ENCODE measurements at regions not wholly inside any gene's neighbourhood (a gene's known extent, or its start where the extent isn't known, plus 50 kb on each side); places are given as distances from the start of the nearest gene placed in this dataset.
"Not testable (repeated sequence)": the region's sequence is repeated elsewhere in the genome, so short reads cannot be mapped to it uniquely, and the experiment has no call there.

DNA sequence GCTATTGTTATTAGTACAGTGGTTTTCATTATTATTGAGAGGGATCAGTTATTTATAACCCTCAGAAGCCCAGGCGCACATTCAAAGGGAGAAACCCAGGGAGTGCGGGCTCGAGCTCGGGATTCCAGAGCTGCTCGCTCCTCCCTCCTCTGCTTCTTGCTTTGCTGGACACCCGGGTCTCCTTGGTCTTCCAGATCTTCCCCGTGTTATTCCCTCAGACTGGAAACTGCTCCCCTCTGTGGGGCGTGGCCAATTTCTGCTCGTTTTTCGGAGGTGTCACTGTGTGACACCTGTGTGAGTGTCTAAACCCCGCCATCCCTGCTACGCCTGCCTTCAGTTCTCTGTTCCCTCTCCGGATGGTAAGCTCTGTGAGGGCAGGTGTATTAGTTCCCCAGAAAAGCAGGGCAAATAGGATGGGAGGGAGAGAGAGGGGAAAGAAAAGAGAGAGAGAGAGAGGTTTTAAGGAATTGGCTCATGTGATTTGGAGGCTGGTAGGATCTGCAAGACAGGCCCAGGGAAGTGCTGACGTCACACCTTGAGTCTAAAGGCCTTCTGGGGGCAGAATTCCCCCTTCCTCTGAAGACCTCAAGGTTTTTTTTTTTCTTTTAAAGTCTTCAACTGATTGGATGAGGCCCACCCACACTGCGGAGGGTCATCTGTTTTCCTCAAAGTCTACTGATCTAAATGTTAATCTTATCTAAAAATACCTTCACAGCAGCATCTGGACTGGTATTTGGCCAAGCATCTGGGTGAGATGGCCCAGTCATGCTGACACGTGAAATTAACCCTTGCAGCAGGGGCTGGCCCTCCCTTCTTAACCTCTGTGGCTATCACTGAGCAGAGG is 457.3 kb upstream of the ID2 start:
- no peak for DNase-seq

DNA sequence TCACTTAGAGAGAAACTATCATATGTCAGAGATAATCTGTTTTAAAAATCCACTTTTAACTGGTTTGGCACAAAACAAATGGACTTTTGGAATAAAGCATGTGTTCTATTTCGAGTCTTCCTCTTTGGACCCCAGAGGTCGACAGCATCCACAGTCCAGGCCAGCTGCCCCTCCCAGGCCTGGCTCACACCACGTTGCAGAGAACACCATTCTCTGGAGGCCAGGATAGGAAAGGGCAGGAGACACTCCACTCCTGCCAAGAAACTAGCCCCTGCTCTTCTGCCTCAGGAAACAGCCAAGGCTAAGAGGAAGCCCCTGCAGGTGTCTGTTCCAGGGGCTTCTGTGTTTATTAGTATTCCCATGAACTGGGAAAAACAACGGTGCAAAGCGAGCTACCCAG is 456.6 kb upstream of the ID2 start:
- no peak for DNase-seq

DNA sequence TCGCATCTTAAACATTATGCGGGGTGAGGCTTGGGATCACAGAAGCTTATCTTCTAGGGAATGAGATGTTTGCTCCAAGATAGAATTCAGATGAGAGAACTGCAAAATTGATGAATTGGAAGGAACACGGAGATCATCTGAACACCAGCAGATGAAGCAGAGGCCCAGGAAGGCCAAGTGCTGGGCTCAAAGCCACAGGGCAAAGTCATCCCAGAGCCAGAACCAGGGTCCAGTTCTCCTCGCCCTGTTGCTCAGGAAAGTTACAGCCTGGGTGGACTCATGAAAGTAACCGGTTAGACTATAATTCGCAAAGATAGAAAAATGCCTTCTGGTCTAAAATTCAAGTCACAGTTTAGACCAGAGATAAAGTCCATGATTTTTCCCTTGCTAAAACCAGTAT is 456.1 kb upstream of the ID2 start:
- DNase-seq = no peak

DNA sequence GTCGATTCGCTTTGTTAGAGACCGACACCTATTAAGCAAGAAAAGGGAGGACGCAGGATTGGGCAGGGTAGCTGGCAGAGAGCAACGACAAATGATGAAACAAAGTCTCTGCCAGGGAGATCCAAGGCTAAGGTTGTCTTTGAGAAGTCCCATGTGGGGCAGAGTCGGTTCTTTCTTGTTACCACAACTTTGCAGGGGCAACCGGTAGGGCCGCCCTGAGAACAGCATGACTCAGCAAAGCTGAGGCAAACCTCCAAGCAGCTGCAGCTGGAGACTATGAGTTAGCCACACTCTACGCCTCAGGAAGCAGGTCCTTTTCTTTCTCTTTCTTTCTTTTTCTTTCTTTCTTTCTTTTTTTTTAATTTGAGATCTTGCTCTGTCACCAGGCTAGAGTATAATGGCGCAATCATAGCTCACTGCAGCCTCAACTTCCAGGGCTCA is 452.3 kb upstream of the ID2 start:
- DNase-seq = peak; percentile 73

DNA sequence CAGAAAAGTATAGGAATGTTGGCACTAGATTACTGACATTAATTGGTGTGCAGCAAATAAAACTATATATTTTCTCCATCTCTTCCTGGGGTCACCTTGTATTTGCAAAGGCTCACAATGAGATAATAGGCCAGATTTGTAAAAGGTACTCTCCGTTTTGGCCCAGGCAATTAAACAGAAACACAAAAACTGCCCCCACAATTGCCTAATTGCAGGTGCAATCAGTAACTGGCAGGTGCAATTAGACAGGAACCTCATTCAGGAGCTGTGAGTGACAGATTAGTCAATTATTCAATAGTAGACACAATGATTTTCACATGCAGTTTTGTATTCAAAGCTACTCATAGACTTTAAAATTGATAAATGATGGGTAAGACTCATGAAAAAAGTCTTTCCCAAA is 451.4 kb upstream of the ID2 start:
- no peak for DNase-seq

DNA sequence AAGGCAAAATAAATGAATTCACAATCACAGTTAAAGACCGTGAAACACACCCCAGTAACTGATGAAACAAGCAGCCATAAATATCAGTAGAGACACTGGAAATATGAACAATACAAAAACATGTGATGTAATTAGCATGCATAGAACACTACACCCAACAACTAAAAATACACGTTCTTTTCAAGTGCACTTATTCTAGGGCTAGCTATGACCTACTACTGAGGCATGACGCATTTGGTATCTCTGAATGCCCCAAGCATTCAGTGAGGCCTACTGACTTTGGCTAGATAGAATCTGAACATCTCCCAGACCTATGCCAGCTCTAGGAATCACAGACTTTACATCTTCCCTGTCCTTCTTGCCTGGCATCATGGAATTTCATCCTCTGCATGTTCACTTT is 450.0 kb upstream of the ID2 start:
- no peak for DNase-seq

DNA sequence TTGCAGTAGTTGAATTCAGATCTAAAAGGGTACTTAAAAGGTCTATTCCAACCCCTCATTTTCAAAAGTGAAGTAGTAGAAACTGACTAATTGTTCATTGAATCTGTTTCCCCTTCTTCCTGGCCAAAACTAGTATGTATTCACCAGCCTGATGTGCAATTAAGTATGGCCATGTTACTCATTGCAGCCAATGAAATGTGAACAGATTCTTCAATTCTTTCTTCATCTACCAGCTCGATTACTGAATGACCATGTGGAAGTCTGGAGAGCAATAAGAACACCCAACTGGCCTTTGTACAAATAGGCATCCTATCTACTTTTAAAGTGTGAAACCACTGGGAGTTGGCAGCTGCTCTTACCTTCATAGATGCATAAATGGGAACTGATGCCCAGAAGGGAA is 449.0 kb upstream of the ID2 start:
- peak; percentile 48 for DNase-seq

DNA sequence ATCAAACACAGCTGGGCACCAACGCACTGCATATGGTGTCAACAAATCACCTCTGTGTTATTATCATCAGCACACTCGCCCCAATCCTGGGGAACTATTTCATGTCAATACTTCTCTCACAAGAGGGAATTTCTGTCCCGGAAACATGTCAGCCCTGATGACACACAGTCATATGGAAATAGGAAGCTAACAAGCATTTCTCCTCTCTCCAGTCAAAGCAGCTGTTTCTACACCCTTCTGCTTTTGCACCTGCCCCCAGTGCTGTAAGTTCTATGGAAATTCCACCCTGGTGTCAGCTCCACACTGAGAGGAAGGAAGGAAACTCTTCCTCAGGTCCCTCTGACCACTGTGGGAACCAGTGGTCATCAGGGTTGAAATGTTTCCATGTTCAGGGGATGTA is 447.6 kb upstream of the ID2 start:
- peak; percentile 94 for DNase-seq

DNA sequence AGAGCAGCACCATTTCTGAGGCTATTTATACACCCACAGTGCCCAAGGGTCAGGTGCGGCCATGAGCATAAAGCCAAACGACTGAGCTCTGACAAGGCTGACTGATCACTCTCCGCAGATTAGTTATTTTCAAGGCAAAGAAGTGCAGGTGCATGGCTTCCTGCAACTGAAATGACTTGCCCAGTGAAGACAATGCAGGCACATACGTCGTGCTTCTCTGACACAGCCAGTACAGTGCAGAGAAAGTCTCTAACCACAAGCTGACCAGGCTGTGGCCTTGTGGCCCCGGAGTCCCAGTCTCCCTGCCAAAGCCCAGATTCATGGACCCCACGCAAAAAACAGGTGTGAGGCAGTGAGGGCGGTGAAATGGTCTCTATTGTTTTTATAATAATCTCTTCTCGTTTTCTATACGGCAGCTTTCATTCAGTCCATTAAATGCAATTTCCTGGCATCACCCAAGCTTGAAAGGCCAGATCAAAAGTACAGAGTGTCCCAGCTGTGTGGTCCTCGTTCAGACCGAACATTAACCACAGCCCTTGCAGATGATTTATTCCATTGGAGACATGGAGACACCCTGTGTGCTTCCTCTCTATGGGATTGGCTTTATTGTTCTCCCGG is 447.0 kb upstream of the ID2 start:
- no peak for DNase-seq

DNA sequence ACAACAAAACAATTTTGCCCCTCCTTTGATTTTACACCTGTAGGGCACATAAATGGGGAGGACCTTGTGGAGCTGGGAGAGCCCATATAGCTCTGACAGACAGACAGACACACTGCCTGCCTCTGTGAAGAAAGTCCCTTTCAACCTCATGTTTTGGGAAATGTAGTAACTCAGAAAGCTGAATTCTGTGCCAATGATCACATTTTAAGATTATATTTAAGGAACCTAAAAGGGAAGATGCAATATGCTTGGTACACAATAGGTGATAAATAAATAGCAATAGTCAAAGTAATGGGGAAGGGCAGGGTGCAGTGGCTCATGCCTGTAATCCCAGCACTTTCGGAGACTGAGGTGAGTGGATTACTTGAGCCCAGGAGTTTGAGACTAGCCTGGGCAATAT is 446.4 kb upstream of the ID2 start:
- no peak for DNase-seq

DNA sequence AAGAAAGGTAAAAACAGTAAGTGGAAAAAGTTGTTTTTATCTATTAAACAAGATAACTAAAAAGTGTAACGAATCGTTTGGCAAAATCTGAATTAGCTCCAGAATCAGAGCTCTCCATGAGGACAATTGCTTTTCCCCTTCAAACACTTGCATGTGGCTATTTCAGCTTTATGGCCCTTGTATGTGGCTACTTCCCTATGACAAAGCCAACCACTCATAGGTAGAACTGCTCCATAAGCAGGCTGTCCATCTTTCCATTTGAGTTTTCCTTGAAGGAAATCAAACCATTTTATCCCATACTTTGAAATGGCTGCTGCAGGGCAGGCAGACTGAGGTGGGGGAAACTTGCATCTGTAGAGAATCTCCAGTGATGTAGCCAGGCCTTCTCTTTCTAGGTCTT is 445.5 kb upstream of the ID2 start:
- no peak for DNase-seq

DNA sequence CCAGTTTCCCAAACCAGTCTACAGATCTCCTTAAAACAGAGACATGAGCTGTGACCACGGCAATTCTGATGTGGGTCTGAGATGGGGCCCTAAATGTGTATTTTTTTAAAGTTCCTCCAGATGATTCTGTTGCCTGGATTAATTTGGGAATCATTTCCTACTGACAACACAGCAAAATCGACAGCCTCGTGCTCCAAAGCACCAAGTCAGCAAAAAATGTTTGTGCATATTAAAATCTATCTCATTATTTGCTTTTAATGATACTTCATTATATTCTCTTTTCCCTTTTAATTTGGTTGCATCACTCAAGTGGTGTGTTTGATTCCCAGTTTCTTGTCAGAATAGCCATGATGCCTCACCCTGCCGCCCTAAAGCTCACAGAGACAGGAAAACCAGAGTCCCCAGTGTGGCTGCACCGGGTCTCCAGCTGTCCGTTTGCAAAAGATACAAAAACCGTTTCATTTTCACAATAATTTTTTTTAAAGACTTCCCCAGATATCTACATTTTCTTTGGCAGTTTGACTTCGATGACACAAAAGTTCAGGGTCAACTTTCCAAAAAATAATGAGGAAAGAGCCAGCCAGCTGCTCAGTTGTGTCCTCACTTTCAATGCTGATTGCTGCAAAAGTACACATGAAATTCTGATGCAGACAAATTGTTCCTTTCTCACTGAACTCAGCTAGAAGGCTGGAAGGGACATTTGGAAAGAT is 443.2 kb upstream of the ID2 start:
- DNase-seq = peak; percentile 81

DNA sequence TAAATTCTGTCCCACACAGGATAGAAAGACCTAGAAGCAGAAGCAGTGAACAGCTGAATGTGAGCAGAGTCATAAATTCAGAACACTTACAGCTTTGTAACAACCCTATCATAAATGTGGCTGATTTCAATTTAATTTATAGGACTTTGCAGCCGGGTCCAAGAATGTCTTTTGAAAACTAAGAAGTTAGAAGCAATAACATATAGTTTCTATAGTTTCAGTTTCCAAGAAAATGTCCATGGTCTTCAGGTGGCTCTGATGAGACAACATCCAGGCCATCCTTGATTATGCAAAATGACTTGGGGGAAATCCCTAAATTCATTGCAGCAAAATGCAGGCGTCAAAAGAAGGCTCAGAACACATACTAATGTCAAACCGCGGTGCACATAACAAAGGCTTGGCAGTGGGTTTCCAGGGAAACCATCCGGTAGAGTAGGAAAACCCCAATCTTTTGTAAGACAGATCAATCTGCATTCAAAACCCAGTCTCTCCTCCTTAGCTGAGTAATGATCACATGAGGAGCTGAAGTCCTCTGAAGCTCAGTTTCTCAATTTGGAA is 442.2 kb upstream of the ID2 start:
- peak; percentile 94 for DNase-seq

DNA sequence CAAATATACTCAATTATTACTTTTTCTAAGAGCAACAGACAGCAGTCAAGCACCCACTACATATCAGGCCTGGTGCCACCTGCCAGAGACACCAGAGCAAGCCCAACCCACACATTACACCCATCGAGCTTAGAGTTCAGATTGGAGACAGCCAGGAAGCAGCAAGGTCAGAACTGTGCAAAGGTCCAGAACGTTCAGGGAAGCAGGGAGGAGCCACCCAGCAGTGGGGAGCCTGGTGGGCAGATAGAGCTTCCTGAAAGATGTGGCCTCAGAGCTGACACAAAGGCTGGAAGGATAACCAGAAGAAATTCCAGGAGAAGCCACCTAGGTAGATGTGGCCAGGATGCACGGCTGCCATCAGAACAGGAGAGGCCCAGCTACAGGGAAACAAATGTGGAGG is 440.5 kb upstream of the ID2 start:
- no peak for DNase-seq

DNA sequence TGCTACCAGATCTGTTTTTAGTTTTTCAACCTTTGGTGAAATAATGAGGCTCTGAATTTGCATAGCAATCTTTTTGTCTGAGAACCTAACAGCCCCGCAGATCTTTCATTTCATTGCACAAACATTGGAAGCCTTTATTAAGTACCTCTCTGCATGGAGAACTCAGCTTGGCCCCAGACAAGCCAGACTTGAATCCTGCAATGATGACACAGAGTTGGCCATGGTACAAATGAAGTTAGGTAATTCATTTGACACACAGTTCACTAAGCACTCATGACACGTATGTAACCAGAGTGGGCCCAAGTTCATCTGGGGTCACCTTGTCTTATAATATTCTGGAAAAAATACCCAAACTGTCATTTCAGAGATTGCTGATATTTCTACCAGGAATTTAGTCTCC is 439.1 kb upstream of the ID2 start:
- DNase-seq = peak; percentile 56

DNA sequence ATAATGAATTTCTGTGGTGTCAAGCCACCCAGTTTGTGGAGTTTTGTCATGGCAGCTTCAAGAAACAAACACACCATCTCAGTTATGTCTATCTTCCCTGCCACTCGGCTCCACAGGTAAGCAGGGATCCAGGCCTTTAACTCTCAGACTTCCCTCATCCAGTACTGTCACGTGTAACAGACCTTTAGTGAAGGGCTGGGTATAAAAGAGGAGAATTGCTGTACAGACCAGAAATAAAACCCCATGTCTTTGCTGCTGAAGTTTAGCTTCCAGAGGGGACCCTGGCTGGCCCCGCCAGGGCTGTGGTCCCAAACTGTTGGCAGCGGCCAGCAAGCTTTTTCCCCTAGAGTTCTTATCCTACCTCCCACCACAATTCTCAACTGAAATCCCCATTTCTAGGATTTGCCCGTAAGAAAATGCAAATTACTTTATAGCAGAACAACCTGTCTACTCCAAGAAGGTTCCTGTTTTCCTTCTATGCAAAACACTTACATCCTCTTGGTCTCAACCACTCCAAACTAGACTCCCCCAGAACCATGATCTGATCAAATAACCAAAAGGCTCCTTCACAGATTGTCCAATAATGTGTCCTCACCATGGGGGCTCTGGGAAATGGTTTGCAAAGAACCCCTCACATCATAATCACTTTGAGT is 438.0 kb upstream of the ID2 start:
- DNase-seq = no peak

DNA sequence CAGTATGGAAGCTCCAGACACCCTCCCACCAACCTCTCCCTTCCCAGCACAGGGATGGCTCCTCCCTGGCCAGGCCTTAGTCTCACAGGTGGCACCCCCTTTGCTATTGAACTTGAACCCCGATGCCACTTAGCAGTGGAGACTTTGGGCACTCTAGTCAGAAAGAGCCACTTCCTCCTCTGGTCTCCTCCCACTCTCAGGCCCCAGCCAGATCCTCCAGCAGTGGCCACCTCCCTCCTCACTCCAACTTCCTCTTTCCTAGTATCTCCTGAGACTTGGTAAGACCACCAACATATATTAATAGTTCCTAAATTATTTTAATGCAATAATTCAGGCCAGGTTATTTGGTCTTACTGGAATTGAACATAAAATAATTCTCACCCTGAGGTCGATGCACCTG is 437.2 kb upstream of the ID2 start:
- peak; percentile 72 for DNase-seq

DNA sequence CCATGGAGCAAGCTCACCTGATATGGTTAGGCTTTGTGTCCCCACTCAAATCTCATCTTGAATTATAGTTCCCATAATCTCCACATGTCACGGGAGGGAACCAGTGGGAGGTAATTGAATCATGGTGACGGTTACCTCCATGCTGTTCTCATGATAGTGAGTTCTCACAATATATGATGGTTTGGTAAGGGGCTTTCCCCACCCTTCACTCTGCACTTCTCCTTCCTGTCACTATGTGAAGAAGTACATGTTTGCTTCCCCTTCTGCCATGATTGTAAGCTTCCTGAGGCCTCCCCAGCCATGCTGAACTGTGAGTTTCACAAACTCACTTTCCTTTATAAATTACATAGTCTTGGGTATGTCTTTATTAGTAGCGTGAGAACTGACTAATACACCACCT is 435.7 kb upstream of the ID2 start:
- no peak for DNase-seq

DNA sequence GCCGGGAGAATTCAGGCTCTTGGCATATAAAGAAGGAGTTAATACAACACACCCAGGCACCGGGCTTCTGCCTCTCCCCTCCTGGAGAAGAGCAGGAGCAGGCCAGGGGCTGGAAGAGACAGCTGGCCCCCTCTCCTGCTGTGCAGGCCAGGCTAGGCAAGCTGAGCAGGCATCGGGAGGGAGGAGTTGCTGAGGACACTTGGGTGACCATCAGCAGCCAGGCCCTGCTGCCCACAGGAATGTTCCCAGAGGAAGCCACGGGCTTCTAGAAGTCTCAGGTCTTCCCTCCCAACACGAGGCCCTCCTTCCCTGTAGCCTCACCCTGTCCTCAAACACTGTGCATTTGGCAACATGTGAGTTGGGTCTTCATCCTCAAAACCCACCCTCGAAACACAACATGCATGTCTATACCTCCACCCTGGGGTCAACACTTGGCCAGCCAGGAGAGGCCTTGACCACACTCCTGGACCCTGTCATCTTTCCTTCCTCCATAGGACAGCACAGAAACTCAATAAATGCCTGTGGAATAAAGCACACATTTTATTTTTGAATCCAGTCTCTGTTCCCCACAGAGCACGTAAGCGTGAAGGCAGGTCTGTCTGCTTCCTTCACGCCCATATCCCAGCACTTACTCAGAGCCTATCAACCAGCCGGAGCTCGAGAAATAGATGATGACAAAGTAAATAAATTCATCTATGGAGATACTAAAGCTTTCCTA is 433.8 kb upstream of the ID2 start:
- no peak for DNase-seq

DNA sequence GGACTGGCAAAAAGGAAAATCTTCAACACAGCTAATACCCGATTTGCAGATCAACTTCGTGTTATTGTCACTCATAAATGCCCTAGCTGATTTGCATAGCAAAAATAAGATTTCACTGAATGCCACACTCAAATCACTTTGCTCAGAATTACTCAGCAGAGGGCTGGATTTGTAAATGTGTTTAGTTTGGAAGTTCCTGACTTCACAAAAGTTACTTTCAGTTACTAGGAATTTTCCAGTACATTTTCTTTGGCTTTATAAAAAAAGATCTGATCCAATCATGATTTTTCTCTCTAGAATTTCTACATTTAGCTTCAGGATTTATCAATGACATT is 433.3 kb upstream of the ID2 start:
- peak; percentile 59 for DNase-seq

DNA sequence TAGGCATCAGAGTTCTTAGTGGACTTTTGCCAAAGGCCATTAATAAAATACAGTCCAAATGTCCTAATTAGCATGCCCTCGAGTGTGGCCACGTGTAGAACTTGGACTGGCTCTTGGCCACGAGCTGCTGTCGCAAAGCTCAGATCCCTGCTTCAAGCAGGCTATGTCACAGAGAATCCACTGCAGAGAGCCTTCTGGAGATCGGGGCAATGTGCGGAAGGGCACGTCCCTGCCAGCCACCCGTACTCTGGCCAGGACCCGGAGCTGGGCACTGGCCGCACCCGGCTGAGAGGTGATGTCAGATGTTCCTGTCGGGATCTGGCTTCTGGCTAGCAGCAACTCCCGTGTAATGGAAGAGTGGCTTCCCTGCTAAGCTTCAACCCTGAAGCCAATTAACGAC is 432.7 kb upstream of the ID2 start:
- no peak for DNase-seq

DNA sequence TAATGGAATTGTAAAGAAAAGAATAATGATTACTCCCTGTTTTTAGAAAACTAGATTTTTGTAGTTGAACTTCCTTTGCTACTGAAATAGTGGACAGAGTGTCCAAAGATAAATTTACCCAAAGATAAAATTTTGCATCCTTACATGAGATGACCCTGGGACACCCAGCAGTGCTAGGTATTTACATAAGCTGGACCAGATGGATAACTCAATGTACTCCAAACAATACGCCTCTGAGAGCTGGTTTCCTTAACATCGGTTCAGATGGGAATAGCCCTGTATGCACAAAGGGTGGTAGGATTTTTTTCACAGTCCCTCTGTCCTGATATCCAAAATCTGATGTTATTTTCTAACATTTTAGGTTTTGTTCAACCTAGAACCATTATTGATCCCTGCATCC is 432.1 kb upstream of the ID2 start:
- DNase-seq = no peak

DNA sequence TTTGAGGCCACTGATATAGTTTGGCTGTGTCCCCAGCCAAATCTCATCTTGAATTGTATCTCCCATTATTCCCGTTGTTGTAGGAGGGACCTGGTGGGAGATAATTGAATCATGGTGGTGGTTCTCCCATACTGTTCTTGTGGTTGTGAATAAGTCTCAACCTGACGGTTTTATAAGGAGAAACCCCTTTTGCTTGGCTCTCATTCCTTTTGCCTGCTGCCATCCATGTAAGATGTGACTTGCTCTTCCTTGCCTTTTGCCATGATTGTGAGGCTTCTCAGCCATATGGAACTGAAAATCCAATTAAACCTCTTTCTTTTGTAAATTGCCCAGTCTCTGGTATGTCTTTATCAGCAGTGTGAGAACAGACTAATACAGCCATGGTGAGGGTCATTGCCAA is 431.6 kb upstream of the ID2 start:
- not testable (repeated sequence) for DNase-seq

Data from suppressor macrophage treated with lipopolysaccharide for 4 hours (primary cell).